ENCODE measurements at regions not wholly inside any gene's neighbourhood (a gene's known extent, or its start where the extent isn't known, plus 50 kb on each side); places are given as distances from the start of the nearest gene placed in this dataset.
A peak's percentile ranks its signal among the peaks of the same experiment; 100 is the strongest.

DNA sequence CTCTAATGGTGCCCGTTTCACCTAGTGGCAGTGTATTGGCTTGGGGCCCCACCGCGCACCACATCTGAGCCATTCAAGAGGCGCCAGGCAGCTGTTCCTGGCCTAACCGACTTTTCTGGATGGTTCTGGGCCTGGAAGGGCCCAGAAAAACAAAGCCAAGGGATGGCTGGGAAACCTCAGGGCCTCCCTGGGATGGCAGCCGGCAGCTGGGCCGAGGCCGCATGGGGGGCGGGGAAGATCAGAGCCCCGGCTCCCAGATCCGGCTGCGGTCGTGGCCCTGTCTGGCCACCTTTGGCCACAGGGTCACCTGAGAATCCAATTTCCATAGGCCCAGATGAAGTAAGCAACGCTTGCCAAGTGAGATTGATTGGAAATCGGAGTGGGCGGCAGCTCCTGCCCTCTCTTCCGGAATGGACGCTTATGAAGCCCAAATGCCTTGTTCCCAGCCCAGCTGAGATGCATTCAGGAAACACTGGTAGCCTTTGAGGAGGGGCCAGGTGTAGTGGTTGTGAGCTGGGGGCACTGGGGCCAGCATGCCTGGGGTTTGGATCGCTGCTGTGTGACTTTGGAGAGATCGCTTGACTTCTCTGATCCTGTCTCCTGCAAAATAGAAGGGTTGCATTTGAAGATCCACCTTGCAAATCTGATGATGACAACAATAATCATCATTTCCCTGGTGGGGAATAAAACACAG, 163.8 kb upstream of the GSE1 start (continued):
- TF ChIP-seq EP300 (IDR thresholded peaks at IDR 0.05; ENCODE audit: low read depth in 2 of 2, low read length in 2 of 2) = no peak
- TF ChIP-seq EP300 (CRISPR knock-in tag; IDR thresholded peaks at IDR 0.05; ENCODE audit: borderline replicate concordance) = no peak
- TF ChIP-seq RAD21 (CRISPR knock-in tag; IDR thresholded peaks at IDR 0.05) = no peak; the same call in 1 of the 2 replicates
- no peak for TF ChIP-seq IKZF1 (IDR thresholded peaks at IDR 0.05)
- TF ChIP-seq THYN1 (CRISPR knock-in tag; IDR thresholded peaks at IDR 0.05; ENCODE audit: borderline replicate concordance, low read depth) = no peak
- no peak for TF ChIP-seq ZNF512 (CRISPR knock-in tag; IDR thresholded peaks at IDR 0.05)
- no peak for TF ChIP-seq ZNF253 (CRISPR knock-in tag; IDR thresholded peaks at IDR 0.05; ENCODE audit: borderline replicate concordance)
- TF ChIP-seq SMAD1 (CRISPR knock-in tag; IDR thresholded peaks at IDR 0.05; ENCODE audit: borderline replicate concordance, low read depth) = peak; percentile 55; the same call in 1 of the 2 replicates
- peak; percentile 19; the same call in 1 of the 2 replicates for TF ChIP-seq ZNF776 (CRISPR knock-in tag; IDR thresholded peaks at IDR 0.05)
- TF ChIP-seq ZNF772 (CRISPR knock-in tag; IDR thresholded peaks at IDR 0.05) = 0 out of 2 replicates have a peak, but pooled peaks have one; percentile 8
- no peak; the same call in 1 of the 2 replicates for TF ChIP-seq TCF7 (IDR thresholded peaks at IDR 0.05; ENCODE audit: low read depth)
- TF ChIP-seq ZNF121 (CRISPR knock-in tag; IDR thresholded peaks at IDR 0.05) = no peak
- TF ChIP-seq TEAD3 (CRISPR knock-in tag; optimal IDR thresholded peaks at IDR 0.05; ENCODE audit: borderline replicate concordance) = no peak
- TF ChIP-seq ATF1 (CRISPR knock-in tag; IDR thresholded peaks at IDR 0.05) = no peak
- TF ChIP-seq, protein P1, sequence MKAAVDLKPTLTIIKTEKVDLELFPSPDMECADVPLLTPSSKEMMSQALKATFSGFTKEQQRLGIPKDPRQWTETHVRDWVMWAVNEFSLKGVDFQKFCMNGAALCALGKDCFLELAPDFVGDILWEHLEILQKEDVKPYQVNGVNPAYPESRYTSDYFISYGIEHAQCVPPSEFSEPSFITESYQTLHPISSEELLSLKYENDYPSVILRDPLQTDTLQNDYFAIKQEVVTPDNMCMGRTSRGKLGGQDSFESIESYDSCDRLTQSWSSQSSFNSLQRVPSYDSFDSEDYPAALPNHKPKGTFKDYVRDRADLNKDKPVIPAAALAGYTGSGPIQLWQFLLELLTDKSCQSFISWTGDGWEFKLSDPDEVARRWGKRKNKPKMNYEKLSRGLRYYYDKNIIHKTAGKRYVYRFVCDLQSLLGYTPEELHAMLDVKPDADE (CRISPR knock-in tag; IDR thresholded peaks at IDR 0.05) = no peak
- 0 out of 2 replicates have a peak, but pooled peaks have one; percentile 67 for TF ChIP-seq ZNF569 (CRISPR knock-in tag; IDR thresholded peaks at IDR 0.05; ENCODE audit: borderline replicate concordance)
- TF ChIP-seq SUZ12 (IDR thresholded peaks at IDR 0.05; ENCODE audit: low read depth, low read length) = no peak
- TF ChIP-seq ZNF792 (CRISPR knock-in tag; IDR thresholded peaks at IDR 0.05) = no peak; the same call in 1 of the 2 replicates
- no peak for TF ChIP-seq PTBP1 (IDR thresholded peaks at IDR 0.05; ENCODE audit: low read depth, low read length, poor library complexity, severe bottlenecking)
- TF ChIP-seq DMAP1 (CRISPR knock-in tag; IDR thresholded peaks at IDR 0.05) = no peak
- TF ChIP-seq ZNF883 (CRISPR knock-in tag; IDR thresholded peaks at IDR 0.05; ENCODE audit: not compliant biosample characterization) = no peak
- peak; percentile 66; the same call in 1 of the 2 replicates for TF ChIP-seq ZFP90 (CRISPR knock-in tag; IDR thresholded peaks at IDR 0.05; ENCODE audit: borderline replicate concordance)
- TF ChIP-seq REL (CRISPR knock-in tag; conservative IDR thresholded peaks at IDR 0.05) = no peak; the same call in 1 of the 2 replicates
- no peak; the same call in 1 of the 2 replicates for TF ChIP-seq BORCS8-MEF2B (CRISPR knock-in tag; IDR thresholded peaks at IDR 0.05)
- TF ChIP-seq HNF4A (CRISPR knock-in tag; IDR thresholded peaks at IDR 0.05) = peak; percentile 58; the same call in 1 of the 2 replicates
- TF ChIP-seq ZNF12 (CRISPR knock-in tag; IDR thresholded peaks at IDR 0.05) = no peak
- TF ChIP-seq ZNF580 (CRISPR knock-in tag; IDR thresholded peaks at IDR 0.05; ENCODE audit: borderline replicate concordance, low read depth) = 0 out of 2 replicates have a peak, but pooled peaks have one; percentile 9
- no peak for TF ChIP-seq ZSCAN21 (CRISPR knock-in tag; IDR thresholded peaks at IDR 0.05; ENCODE audit: borderline replicate concordance)
- TF ChIP-seq POGZ (CRISPR knock-in tag; IDR thresholded peaks at IDR 0.05) = no peak
- TF ChIP-seq KDM4B (CRISPR knock-in tag; IDR thresholded peaks at IDR 0.05) = 0 out of 2 replicates have a peak, but pooled peaks have one; percentile 2
